ENCODE measurements at regions not wholly inside any gene's neighbourhood (a gene's known extent, or its start where the extent isn't known, plus 50 kb on each side); places are given as distances from the start of the nearest gene placed in this dataset.

- no peak overlapping the region for H3K56ac ChIP-seq (ENCODE audit: insufficient read length, low read depth, low read length)
- no peak for DNase-seq
- H3K27me3 Mint-ChIP-seq (ENCODE audit: low read depth), result no peaks in the 10 kb centered on the region
- no peaks in the 10 kb centered on the region for H4K20me1 ChIP-seq (ENCODE audit: control insufficient read depth, insufficient read depth, insufficient read length)
- peaks cover 3 to 4% of the 10 kb centered on the region in 2 experiments; a peak in 3 of 5 replicates for H3K9me3 Mint-ChIP-seq
- no peak overlapping the region for H3K23ac ChIP-seq (ENCODE audit: insufficient read length, low read depth, low read length)
- no peaks in the 10 kb centered on the region for H3K79me1 ChIP-seq (ENCODE audit: insufficient read depth, low read depth, low read length, poor library complexity, severe bottlenecking)
- H3K4me1 Mint-ChIP-seq, result no peaks in the 10 kb centered on the region
- H2BK5ac ChIP-seq (ENCODE audit: insufficient read length, low read length), result no peak overlapping the region
- TF ChIP-seq CTCF (conservative IDR thresholded peaks at IDR 0.05), result no peak
- H3K4me2 ChIP-seq (ENCODE audit: insufficient read depth, insufficient read length, low read length), result no peak overlapping the region
- no peak overlapping the region for H2BK20ac ChIP-seq (ENCODE audit: low read depth, low read length, poor library complexity, severe bottlenecking)
- no peaks in the 10 kb centered on the region for H3K23me2 ChIP-seq (ENCODE audit: insufficient read length, low read depth, low read length, poor library complexity, severe bottlenecking)
- no peak overlapping the region for H3K9ac ChIP-seq (ENCODE audit: extremely low read depth, insufficient read length, low read length)
- no peak overlapping the region for H3K4ac ChIP-seq (ENCODE audit: low read depth, low read length)
- no peak overlapping the region; the same call in 1 of the 2 replicates for H2BK15ac ChIP-seq (ENCODE audit: low read depth, low read length)
- no peak overlapping the region for H4K5ac ChIP-seq (ENCODE audit: insufficient read length, low read depth, low read length)
- H3K9me3 ChIP-seq (ENCODE audit: control insufficient read depth, low read depth, low read length), result no peaks in the 10 kb centered on the region
- no peaks in the 10 kb centered on the region for H3K4me1 ChIP-seq (ENCODE audit: insufficient read depth, low read length)
- no peak overlapping the region for H3K4me3 Mint-ChIP-seq
- H3K36me3 Mint-ChIP-seq (ENCODE audit: insufficient read depth in 1 of 3, low read depth in 3 of 3), result peaks cover 0 to 8% (median 0%) of the 10 kb centered on the region in 3 experiments; a peak in 2 of 7 replicates
- H3K27me3 ChIP-seq (ENCODE audit: insufficient read depth, low read length), result no peaks in the 10 kb centered on the region
- H3T11ph ChIP-seq (ENCODE audit: low read length), result no peak overlapping the region
- H4K91ac ChIP-seq (ENCODE audit: insufficient read length, low read depth, low read length), result no peak overlapping the region
- no peak overlapping the region for H2BK120ac ChIP-seq (ENCODE audit: low read depth, low read length, poor library complexity, severe bottlenecking)
- H3K27ac Mint-ChIP-seq, result no peak overlapping the region
- no peak overlapping the region for H3K14ac ChIP-seq (ENCODE audit: insufficient read depth, low read length)
- H3K79me2 ChIP-seq (ENCODE audit: insufficient read depth, low read length), result no peaks in the 10 kb centered on the region
- H2BK12ac ChIP-seq (ENCODE audit: insufficient read length, low read depth, low read length), result no peak overlapping the region
- WGBS (ENCODE audit: extremely low coverage, insufficient read length, low lambda C conversion rate), result no CpG with 5 or more reads among the region's 4 CpGs
- H3K18ac ChIP-seq (ENCODE audit: insufficient read length, low read depth, low read length), result no peak overlapping the region
- no peak overlapping the region for H4K8ac ChIP-seq (replicated peaks; ENCODE audit: insufficient read length, low read depth, low read length)
- H3K27ac ChIP-seq (ENCODE audit: insufficient read length, low read depth, low read length), result no peak overlapping the region
- H2AFZ ChIP-seq (ENCODE audit: low read length), result no peak overlapping the region
- no peak overlapping the region for H2AK5ac ChIP-seq (ENCODE audit: insufficient read length, low read length)
Measured at GRCh38 chr5:106200971-106201370, 1469.8 kb downstream of the EFNA5 start.
